DMS53 (cell line): ENCODE measurements at regions not wholly inside any gene's neighbourhood (a gene's known extent, or its start where the extent isn't known, plus 50 kb on each side); places are given as distances from the start of the nearest gene placed in this dataset.
"Not testable (repeated sequence)": the region's sequence is repeated elsewhere in the genome, so short reads cannot be mapped to it uniquely, and the experiment has no call there.

Source experiments
- DNase-seq: peaks from one replicate; lab custom pipeline; 2025; lab: John Stamatoyannopoulos, UW

DNA sequence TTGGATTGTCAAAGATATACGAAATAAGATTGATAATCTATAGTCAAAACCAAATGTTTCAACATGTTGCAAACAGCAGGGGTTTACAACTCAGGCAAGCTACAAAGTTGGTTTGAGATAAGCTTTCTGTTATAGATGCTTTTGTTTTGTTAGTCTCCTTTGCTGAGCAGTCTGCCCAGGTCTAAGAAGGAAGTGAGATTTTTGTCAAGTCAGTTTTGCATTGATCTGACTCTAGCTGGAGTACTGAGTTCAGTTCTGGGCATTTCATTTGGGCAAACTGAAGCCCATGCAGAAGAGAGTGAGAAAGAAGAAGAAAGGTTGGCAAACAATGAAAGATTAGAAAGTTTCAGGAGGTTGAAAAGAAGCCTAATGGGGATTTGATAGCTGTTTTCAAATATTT is 983.0 kb upstream of the SLC39A10 start:
- no peak for DNase-seq

DNA sequence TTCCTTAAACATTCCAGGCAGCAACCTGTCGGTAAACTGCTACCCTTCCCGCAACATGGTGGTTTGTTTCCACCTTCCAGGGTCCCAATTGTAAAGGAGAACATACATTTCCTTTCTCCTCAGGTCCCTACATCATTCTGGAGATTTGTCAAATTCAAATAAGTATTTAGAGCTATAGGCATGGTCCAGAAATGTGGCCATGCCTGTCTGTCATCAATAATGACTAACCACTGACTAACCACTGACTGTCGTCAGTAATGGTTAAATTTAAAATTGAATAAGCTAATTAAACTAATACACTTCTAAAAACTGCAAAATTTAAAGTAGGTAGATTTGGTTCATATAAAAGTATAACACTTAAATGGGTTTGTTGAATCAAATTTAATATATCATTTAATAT is 984.0 kb upstream of the SLC39A10 start:
- DNase-seq = no peak

DNA sequence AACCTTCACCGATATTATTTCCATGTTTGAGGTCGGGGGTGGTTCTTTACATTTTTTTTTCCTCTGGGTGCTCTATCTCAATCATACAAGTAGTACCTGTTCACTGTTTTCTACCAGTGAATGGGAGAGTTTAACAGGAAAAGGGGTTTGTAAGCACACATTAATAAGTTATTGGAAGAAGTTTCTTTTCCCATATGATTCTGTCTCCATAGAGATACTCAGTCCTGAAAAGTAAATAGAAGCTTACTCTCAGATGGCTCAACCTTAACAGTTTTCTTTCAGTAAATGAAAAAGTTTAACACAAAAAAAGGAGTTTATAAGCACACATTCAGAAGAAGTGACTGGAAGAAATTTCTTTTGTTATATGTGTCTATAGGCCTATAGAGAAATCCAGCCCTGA is 995.6 kb upstream of the SLC39A10 start:
- DNase-seq = no peak

DNA sequence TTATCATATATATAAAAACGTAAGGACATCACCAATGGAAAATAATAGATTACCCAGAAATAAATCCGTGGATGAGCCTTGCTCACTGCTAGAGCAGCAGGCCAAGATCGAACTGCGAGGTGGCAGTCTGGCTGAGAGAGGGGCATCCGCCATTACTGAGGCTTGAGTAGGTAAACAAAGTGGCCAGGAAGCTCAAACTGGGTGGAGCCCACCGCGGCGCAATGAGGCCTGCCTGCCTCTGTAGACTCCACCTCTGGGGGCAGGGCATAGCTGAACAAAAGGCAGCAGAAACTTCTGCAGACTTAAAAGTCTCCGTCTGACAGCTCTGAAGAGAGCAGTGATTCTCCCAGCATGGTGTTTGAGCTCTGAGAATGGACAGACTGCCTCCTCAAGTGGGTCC is 1018.0 kb upstream of the SLC39A10 start:
- not testable (repeated sequence) for DNase-seq

DNA sequence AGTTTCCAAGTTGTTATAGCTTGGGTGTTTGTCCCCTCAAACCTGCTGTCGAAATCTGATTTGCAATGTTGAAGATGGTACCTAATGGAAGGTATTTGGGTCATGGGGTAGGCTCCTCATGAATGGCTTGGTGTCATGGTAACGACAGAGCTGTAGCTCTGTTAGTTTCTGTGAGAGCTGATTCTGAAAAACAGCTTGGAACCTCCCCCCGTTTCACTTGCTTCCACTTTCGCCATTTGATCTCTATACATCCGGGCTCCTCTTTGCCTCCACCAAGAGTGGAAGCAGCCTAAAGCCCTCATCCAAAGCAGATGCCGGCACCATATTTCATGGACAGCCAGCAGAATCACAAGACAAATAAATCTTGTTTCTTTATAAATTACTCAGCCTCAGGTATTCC is 1035.1 kb upstream of the SLC39A10 start:
- no peak for DNase-seq

DNA sequence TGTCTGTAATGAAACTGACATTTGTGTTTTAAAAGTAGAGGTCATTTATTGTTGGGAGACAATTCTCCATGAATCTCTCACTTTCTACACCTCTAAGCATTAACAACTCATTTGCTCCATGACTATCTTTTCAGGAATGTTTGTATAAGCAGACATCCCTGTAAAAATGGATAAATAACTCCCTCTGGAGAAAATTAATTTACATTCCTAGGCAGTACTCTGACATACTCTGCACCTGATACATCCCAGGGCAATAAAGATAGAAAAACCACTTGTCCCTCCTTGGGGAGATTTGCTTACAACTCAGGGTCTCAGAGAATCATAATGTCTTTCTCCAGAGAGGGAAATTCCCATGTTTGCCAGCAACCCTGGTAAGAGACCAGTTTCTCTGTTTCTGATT is 1037.7 kb upstream of the SLC39A10 start:
- DNase-seq = no peak

DNA sequence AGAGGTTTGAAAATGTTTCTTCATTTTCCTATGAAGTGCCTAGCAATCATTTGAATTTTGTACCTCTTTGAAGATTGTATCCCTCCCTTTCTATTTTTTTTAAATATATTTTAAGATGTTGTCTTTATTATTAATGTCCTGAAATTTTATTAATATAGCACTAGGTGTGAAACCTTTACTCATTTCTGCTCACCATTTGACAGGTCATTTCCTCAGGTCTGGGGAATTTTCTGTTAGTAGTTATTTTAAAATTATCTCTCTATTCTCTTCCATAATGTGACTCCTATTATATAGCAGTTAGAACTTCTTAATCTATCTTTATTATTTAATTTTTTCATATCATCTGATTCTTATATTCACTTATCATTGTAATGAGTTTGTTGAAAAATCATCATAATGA is 1038.6 kb upstream of the SLC39A10 start:
- DNase-seq = no peak

DNA sequence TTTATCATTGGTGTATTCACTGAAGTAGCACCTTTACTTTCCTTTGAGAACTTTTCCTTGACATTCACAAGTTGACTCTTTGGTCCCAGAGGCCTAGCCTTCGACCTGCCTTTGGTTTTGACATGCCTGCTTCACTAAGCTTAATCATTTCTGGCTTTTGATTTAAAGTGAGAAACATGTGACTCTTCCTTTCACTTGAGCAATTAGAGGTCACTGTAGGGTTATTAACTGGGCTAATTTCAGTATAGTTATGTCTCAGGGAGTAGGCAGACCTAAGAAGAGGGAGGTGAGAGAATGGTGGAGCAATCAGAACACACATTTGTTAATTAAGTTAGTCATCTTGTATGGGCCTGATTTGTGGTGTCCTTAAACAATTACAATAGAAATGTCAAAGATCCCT is 1040.7 kb upstream of the SLC39A10 start:
- DNase-seq = no peak

DNA sequence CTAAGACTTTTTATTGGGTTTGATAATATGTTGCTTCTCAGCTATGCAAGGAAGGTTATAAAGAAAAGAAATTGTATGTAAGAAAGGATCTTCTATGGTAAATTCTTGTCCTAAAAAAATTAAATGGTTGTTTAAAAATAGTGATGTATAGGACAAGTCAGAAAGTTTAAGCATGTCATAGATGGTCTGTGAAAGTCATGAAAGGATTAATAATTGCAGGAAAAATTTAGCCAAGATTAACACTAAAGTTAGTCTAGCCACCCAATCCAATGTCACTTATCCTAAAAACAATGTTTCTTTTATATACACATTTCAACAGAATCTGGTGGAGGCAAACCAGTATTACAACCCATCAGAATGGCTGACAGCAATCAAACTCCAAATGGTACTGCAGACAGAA is 1046.7 kb upstream of the SLC39A10 start:
- peak; percentile 6 for DNase-seq

DNA sequence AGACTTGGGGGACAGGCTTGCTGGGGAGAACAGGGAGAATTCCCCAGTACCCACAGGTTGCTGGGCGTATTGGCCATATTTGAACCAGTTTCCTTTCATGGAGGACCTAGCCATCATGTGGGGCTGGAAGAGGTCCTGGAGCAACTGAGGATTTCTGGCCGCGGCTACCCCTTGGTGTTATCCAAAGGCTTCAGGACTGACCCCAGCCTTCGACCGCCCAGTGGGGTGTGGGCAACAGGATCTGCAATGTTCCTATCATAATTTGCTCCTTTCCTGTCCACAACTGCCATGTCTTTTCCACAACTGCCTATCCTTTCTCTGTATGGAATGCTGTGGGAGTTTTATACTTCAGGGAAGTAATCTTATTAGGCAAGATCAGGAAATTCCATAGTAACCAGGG is 1053.6 kb upstream of the SLC39A10 start:
- DNase-seq = no peak

DNA sequence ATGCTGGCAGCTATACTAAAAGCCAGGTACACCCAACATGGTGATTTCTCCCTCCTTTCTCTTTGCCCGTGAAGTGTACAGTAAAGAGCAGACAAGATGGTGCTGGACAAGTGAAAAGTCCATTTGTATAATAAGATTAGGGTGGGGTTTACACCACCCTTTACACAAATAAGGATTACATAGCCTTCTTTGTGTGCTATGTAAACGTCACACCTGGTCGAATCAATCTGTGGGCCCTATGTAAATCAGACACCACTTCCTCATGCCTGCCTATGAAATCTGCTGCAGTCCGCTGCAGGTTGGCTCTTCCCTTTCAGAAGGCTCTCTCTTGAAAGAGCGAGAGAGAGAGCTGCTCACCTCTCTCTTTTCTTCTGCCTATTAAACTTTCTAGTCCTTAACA is 1054.3 kb upstream of the SLC39A10 start:
- DNase-seq = peak; percentile 58

DNA sequence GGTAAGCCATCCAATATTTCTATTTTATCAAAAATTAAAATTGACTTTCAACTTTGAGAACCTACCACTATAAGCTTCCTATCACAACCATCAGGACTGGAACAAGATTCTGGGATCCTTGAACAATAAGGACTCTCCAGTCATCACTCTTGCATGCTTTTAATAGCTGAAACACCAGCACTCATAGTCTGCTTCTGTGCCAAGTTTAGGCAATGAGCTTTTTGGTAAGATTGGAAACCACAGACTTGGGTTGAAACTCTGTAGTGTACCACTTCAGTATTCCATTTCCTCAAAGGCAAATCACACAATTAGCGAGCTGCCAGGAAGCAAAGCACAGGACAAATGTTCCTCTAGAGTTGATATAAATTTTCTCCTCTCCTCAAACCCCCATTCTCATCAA is 1065.8 kb upstream of the SLC39A10 start:
- DNase-seq = no peak

DNA sequence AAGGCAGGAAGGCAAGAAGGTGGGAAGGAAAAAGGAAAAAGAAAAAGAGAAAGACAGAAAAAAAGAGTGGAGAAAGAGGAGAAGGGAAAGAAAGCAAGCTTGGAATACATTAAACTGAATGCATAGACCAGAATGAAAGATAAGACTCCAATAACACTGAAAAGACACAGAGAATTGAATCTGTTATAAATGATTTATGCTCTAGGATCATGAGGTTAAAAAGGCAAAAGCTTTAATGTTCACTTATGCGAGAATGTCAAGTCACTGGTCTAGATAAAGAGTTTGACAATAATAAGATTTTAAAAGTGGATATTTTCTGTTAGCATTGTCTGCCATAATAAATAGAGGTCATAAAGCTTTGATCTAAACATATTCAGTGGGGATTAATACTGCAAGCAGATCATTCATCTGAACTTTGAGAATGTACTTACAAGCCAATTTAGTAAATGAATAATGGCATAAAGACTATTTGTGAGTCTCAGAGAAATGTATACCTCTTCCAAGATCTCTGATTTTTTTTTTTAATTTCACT is 1069.2 kb upstream of the SLC39A10 start:
- DNase-seq = no peak

DNA sequence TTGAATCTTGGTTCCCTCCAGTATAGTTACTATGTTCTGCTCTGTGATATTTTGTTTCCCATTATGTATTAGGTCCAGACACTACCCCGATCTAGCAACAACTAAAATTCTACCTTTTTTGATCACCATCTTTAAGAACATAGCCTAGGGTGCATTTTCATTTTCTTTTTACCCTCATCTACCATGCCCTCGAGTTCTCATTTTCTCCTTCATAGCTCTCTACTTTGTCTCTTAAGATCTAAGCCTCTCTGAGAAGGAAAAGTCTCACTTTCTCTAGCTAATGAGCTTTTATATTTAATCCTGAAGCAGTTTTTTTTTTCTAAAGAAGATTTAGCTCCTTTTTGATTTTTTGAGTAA is 1089.4 kb upstream of the SLC39A10 start:
- DNase-seq = no peak

DNA sequence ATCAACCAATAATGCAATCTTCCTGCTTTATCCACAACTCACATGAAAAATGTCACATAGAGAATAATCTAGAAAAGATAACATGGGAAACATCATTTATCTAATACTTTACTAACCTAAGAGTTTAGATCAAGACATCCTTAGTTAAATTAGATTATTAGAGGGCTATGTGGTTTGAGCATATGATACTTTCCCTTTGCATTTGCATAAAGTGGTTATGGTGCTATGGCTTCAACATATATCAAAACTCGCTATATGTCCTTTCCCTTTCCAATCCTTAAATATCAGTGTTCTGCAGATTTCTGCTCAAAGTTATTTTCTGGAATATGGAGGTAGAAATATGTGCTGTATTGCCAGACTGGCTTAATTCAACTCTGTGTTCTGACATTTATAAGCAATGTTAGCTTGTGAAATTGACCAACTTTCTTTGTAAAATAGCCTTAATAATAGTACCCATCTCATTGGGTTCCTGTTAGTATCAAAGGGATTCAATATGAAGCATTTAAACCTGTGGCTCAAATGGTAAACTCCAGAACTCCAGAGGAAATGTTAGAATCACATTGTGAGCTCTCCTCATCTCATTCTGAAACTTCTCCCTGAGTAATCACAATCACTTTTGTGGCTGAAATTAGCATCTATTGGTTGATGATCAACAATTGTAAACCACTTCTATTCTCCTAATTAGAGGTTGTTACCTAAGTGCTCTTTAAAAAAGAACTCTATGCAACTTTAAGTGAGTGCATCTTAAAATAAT is 1089.9 kb upstream of the SLC39A10 start:
- DNase-seq = no peak

DNA sequence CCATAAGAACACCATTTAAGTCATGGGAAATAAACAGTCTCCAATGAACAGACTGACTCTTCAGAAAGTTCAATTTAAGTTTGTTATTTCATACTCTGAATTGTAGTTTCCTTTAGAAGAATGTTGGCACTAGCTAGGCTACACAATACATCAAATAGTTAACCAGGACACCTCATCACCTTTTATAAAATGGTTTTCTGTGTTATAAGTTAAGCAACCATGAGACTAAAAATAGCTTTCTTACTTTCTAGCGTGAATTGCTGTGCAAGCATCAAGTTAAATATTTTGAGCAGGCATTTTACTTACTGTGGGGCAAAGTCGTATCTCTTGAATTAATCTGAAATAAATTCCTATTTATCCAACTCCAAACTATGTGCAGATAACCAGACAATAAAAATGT is 1092.6 kb upstream of the SLC39A10 start:
- DNase-seq = no peak

DNA sequence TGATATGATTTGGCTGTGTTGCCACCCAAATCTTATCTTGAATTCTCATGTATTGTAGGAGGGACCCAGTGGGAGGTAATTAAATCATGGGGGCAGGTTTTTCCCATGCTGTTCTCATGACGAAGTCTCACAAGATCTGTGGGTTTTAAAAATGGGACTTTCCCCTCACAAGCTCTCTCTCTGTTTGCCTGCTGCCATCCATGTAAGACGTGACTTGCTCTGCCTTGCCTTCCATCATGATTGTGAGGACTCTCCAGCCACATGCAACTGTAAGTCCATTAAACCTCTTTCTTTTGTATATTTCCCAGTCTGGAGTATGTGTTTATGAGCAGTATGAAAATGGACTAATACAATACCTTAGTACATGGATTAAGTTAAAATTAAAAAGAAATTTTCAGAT is 1094.7 kb upstream of the SLC39A10 start:
- no peak for DNase-seq

DNA sequence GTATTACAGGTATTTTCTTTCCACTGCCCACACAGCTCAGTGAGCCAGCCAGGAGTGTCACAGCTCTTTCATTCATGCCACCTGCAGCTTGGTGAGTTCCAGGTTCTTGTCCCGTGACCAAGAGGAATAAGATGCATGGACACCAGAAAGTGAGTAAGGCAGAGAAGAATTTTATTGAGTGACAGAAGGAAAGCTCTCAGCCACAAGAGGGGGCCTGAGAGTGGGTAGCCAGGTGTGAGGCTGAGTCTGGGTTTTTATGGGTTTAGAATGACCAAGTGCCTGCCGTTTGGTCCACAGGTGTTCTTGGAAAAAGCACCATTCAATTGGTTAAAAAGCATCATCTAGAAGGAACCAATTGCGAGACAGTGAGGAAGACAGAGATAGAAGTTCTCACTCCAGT is 1097.1 kb upstream of the SLC39A10 start:
- DNase-seq = peak; percentile 20

DNA sequence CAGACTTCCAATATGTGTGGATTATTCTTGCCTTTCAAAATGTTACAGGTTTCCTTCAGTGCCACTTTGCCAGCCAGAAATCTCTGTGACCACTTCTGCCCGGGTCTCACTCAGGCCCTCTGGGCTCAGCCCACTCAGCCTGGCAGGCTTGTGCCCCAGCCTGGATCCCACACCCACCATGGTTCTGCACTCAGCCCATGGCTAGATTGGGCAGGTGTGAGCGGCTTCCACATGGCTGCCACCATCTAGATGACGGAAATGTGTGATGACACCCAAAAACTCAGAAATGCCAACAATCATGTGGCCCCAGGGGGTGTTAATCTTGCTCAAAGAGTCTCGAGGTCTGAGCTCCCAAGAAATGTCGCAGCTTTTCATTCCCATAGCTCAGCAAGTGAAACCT is 1097.5 kb upstream of the SLC39A10 start:
- no peak for DNase-seq

DNA sequence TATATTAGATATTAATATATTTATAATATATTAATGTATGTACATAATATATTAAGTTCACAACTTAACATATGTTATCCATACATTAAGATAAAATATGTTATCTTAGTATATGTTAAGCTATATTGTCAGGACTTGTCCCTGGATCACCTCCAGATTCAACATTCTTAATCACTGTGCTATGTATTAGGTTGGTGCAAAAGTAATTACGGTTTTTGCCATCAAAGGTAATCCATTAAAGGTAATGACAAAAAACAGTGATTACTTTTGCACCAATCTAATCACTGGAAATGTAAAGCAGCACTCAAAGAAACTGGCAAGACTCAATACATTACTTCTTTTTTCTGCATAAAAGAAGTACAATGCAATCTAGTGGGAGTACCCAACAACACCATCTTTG is 1099.0 kb upstream of the SLC39A10 start:
- DNase-seq = no peak

DNA sequence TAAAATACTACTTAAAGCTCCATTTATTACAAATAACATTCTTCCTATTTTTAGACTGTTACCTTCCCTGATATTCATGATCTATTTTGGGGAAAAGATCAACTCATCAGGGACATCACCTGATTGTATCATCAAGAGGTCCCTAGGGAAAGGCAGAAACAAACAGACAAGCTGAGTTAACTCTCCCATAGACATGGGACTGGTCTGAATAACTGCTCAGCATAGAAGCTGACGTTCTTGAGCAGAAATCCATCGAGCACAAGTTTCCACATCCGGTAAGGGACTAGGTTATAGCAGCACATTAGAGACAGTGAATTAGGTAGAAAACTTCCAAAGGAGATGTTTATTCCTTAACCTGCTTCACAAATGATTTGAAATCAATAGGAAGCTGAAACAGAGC is 1100.4 kb upstream of the SLC39A10 start:
- no peak for DNase-seq

DNA sequence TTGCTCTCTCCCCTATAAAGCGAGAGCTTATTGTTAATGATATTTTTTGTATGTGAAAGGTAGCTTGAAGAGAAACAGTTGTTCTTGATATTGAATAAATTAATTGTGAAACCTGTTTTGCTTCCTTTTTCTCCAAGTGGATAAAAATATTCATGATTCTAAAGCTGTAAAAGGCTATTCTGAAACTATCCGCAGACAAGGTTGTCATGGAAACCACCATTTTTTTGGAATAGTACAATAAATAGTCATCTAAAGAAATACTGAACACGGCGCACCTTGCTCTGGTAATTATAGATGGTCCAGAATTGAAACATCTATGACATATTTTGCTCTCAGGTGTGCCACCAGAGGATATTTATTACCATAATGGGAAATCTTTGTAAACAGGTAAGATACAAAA is 1103.0 kb upstream of the SLC39A10 start:
- no peak for DNase-seq

DNA sequence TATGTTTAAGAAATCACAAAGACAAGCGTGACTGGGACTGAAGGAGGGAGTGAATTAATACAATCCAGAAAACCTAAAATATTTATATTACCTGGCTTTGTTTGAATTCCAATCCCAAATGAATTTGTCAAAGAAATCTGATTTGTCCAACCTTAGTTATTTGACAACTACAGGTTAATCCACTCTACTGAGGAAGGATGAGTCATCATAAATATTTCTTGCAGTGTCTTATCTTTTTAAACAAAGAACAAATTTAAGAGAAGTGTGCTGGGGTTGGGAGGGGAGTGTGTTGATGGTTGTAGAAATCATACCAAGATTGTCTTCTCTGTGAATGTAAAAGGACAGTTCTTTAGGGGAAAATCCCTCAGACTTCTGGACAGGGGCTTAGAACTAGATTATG is 1106.3 kb upstream of the SLC39A10 start:
- peak; percentile 20 for DNase-seq

DNA sequence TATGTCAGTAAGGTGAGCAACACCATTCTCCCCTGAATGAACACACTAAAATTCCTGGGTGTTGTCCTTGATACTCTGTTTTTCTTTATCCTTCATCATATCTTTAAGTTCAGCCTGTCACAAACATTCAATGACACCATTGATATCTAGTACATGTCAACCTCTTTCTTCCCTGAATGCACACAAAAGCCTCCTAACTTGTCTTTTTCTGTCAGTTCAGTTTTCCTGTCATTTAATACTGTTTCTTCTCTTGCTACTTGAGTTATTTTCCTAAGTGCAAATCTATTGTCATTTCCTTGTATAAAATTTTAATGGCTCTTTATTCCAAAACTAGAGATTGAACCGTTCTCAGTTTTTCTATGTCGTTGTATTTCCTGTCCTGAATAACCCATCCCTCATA is 1107.6 kb upstream of the SLC39A10 start:
- DNase-seq = no peak
